Testis (tissue), 2 donors: ENCODE measurements at regions not wholly inside any gene's neighbourhood (a gene's known extent, or its start where the extent isn't known, plus 50 kb on each side); places are given as distances from the start of the nearest gene placed in this dataset.
"Not testable (repeated sequence)": the region's sequence is repeated elsewhere in the genome, so short reads cannot be mapped to it uniquely, and the experiment has no call there.

Experiments
- DNase-seq: peaks from one replicate; pipeline ENCODE4 v3.0.0-alpha.2; 2019
- H3K27ac ChIP-seq, 2 donors: fragments of 200-600 bp; sonication (generic); one replicate each; pipeline ENCODE4 v1.5.1; 2019
- H3K27me3 ChIP-seq: fragments of 200-600 bp; sonication (generic); one replicate; pipeline ENCODE4 v1.5.1; 2019
- H3K36me3 ChIP-seq: fragments of 200-600 bp; sonication (generic); one replicate; pipeline ENCODE4 v1.5.1; 2017; ENCODE audit warnings: low read depth; ENCODE audit errors: missing control alignments
- H3K4me1 ChIP-seq: fragments of 200-600 bp; sonication (generic); one replicate; pipeline ENCODE4 v1.5.1; 2019
- H3K4me3 ChIP-seq, 2 donors: fragments of 200-600 bp; sonication (generic); one replicate each; pipeline ENCODE4 v1.5.1; 2017 to 2019
- H3K9me3 ChIP-seq: fragments of 200-600 bp; sonication (generic); one replicate; pipeline ENCODE4 v1.5.1; 2017
- CTCF ChIP-seq, 3 experiments: fragments of 450-650 bp in 2 of 3; fragments of 200-600 bp in 1 of 3; sonication (generic) in 1 of 3; IDR thresholded peaks; one replicate each; pipeline ENCODE4 v1.5.1; 2016 to 2019; ENCODE audit warnings: antibody characterized with exemption in 3 of 3, mild to moderate bottlenecking in 2 of 3, moderate library complexity in 1 of 3
- POLR2A ChIP-seq: fragments of 450-650 bp; IDR thresholded peaks from one replicate; pipeline ENCODE4 v1.6.1; 2017; ENCODE audit warnings: antibody characterized with exemption, mild to moderate bottlenecking, moderate library complexity
- WGBS, 2 donors: methylation state at CpG; one replicate each; pipeline ENCODE4 v1.1.5; 2018; 5-methylcytosine and 5-hydroxymethylcytosine counted together
- intact Hi-C: fragments of 100-400 bp; cut with DNase I; formaldehyde crosslinking; loops from one replicate; pipeline ENCODE4 v1.15.1; 2023; ENCODE audit warnings: low total_unique reads

- no peak for DNase-seq
- Histone ChIP-seq H3K9me3 (no peaks in the 10 kb centered on the region), H3K27ac (no peak overlapping the region), H3K4me3 (no peak overlapping the region), H3K4me1 (no peaks in the 10 kb centered on the region), H3K36me3 (no peaks in the 10 kb centered on the region), H3K27me3 (no peaks in the 10 kb centered on the region)
- WGBS, 2 donors, result 77 to 80% methylated on average over 1 of the region's 1 CpG
- no peak for TF ChIP-seq POLR2A
- TF ChIP-seq CTCF (IDR thresholded peaks at IDR 0.05), result no peak
- intact Hi-C loops, result no loop called here
Measured at GRCh38 chr2:153404792-153405191, 73.8 kb downstream of the RPRM start.

- intact Hi-C loops, result no loop called here
- WGBS, 2 donors, result 75 to 78% methylated on average over 2 of the region's 2 CpGs
- TF ChIP-seq POLR2A, result no peak
- no peak for TF ChIP-seq CTCF (IDR thresholded peaks at IDR 0.05)
- DNase-seq, result no peak
- no peaks in the 10 kb centered on the region for H3K4me1 ChIP-seq
- H3K4me3 ChIP-seq, result no peak overlapping the region
- no peaks in the 10 kb centered on the region for H3K9me3 ChIP-seq
- H3K27ac ChIP-seq, result no peak overlapping the region
- H3K27me3 ChIP-seq, result no peaks in the 10 kb centered on the region
- no peaks in the 10 kb centered on the region for H3K36me3 ChIP-seq
Measured at GRCh38 chr2:153403940-153404339, 74.6 kb downstream of the RPRM start.

GRCh38 chr2:153403352-153403751 lies 75.2 kb downstream of the RPRM start:
- H3K4me3 ChIP-seq, H3K27ac ChIP-seq, DNase-seq, H3K9me3 ChIP-seq, intact Hi-C loops, H3K27me3 ChIP-seq, H3K4me1 ChIP-seq, H3K36me3 ChIP-seq: not testable (repeated sequence)
- WGBS, 2 donors, result 63 to 74% methylated on average over 9 to 14 of the region's 14 CpGs

- Histone ChIP-seq H3K4me1 (no peaks in the 10 kb centered on the region), H3K9me3 (no peaks in the 10 kb centered on the region), H3K36me3 (no peaks in the 10 kb centered on the region), H3K27ac (no peak overlapping the region), H3K4me3 (no peak overlapping the region), H3K27me3 (no peaks in the 10 kb centered on the region)
- 80 to 84% methylated on average over 5 of the region's 5 CpGs for WGBS, 2 donors
- TF ChIP-seq CTCF (IDR thresholded peaks at IDR 0.05) (no peak), POLR2A (no peak)
- intact Hi-C loops, result no loop called here
- no peak for DNase-seq
Measured at GRCh38 chr2:153394686-153395085, 83.9 kb downstream of the RPRM start.

- Histone ChIP-seq H3K27me3 (no peaks in the 10 kb centered on the region), H3K4me1 (no peaks in the 10 kb centered on the region), H3K36me3 (no peaks in the 10 kb centered on the region), H3K4me3 (no peak overlapping the region), H3K9me3 (no peaks in the 10 kb centered on the region), H3K27ac (no peak overlapping the region)
- DNase-seq, result no peak
- TF ChIP-seq CTCF (IDR thresholded peaks at IDR 0.05) (no peak), POLR2A (no peak)
- intact Hi-C loops, result no loop called here
Measured at GRCh38 chr2:153394247-153394646, 84.3 kb downstream of the RPRM start.
